ENCODE measurements at regions not wholly inside any gene's neighbourhood (a gene's known extent, or its start where the extent isn't known, plus 50 kb on each side); places are given as distances from the start of the nearest gene placed in this dataset.
"Not testable (repeated sequence)": the region's sequence is repeated elsewhere in the genome, so short reads cannot be mapped to it uniquely, and the experiment has no call there.

DNA sequence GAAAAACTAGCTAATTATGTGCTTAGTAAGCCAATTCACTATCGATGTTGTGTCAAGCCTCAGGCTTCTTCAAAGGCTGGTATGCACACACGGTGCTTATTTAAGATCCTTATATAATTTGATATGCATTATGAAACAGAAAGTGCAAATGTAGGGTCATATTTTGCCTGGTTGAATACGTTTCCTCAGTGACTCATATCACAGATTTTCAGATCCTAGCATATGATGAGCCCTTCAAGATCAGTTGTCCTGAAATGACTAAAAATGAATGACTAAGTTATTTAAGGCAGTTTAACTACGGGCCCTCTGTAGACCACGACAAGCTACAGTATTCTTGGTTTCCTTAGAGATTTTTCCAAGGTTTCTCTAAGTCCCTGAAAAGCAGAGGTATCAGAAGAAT lies 778.3 kb downstream of the PRELID2 start:
- DNase-seq, result no peak

DNA sequence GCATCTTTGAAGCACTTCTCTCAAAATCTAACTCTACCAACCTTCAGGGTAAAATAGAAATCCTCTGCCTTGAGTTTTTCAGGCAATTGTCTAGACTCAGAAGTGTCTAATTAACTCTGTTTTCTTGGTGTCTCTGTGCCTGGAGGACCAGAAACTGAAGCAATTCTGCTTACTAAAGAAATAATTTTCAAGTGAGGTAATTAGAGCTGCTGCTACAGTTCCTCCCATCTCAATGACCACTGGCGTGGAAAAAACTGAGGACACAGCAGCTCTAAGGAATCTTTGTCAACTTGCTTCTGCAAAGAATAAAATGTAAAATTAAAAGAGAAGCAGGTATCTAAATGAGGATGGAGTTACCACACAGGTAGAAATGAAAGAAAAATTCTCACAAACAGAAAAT lies 785.0 kb downstream of the PRELID2 start:
- DNase-seq, result no peak

DNA sequence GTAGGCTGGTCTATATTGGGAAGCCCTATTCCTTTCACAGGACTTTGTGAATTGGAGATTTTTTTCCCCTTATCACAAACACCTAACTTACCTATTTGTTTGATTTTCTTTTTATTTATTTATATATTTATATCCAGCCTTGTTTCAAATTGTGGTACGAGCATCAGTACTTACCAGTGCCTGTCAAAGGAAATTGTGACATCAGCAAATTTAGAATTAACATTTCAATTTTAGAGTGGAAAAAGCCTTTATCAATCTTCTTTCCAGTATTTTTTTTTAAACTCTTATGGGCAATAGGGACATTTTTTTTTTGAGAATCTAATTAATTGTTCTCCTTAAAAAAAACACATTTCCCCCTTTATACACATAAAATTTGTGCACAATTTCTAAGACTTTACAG lies 790.2 kb downstream of the PRELID2 start:
- DNase-seq, result no peak

DNA sequence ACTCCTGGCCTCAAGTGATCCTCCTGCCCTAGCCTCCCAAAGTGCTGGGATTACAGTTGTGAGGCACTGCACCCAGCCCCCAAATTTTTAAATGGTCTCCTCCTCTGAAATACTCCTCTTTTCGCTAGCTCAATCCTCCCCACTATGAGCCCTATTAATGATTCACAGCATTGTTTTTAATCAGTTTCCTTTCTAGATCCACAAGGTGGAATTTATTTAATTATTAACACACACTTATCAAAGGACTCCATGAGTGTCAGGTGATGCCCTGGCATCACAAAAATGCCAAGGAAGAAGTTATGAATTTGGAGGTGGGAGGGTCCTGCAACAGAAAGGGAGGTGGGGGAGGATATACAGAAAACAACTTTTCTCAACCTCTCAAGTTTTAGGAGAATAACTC lies 806.5 kb downstream of the PRELID2 start:
- no peak for DNase-seq

DNA sequence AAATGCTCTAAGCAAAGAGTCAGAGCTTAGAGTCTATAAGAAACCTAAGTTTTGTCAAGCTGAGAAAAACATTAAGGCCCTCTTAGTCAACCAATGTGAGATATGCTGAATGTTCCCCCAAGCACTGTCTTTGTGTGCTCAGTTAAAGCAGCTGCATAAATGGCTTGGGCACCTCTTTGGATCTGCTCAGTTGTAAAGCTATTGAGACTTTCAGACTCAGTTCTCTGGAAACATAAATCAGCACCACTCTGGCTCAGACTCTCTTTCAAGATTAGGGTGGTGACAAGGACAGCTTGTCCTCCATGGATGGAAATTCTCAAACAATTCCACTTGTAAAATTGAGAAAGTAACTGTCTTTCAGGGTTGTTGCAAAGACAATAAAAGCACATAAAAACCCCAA lies 807.9 kb downstream of the PRELID2 start:
- no peak for DNase-seq

DNA sequence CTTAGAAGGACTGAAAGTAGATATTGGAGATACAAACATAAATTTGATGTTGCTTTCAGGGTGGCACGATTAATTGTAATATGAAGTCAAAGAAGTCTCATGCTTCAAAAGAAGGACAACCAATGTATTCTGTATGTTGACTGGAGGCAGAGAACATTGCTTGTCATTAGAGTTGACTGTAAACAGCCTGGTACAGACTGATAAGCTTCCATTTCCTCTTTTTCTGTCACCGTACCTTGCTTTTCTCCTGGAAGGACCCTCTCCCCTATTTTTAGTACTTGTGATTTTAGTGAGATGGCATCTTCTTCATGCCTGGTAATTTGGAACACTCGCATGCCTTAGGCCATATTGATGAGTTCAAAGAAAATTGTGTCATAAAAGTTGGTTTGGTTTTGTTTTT lies 809.4 kb downstream of the PRELID2 start:
- DNase-seq, result no peak

DNA sequence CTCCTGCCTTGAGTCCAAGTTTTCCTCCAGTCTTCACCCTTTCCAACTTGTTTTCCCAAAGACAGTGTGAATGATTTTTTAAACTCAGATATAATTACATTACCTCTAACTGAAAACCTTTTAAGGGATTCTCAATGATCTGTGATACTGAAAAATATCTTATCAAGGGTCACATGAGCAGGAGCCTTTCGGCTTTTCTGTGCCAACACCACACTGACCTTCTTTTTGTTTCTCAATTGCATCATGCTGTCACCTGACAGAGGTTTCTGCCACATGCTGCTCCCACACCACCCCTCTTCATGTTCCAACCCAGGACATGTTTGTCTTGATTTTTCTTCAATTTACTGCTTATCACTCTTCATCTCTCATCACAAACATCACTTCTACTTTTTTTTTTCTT lies 820.0 kb downstream of the PRELID2 start:
- DNase-seq, result no peak

DNA sequence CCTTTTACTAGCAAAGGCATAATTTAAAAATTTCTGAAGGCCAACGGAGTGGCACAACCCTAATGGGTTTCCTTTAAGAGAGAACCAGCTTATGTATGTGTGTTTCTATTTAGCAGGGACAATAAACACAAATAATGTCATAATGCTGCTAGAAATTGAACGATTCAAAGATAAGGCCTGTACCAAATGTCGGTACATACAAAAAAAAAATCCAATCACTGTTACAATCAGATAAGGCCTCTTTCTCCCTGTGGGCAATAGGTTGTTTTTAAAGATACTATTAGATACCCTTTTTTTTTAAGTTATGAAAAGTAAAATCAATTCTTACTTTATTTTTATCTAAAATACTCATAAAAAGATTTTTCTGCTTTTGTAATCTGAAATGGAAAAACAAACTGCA lies 821.0 kb downstream of the PRELID2 start:
- no peak for DNase-seq

DNA sequence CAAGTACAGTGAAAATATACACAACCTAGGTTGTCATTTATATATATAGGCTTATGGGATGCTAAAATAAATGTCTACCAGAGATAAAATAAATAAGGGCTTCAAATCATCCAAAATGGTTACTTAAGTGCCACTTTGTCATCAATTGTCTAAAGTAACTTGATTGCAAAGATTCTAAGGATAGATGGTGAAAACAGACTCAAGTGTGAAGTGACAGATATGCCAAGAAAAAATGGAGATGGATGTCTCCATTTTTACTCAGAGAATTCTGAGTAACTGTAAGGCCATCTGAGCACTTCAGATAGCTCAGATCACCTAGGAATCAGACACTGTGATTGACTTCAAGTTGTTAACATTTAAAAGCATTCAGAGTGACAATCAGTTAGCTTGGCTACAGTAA lies 824.3 kb downstream of the PRELID2 start:
- DNase-seq, result no peak

DNA sequence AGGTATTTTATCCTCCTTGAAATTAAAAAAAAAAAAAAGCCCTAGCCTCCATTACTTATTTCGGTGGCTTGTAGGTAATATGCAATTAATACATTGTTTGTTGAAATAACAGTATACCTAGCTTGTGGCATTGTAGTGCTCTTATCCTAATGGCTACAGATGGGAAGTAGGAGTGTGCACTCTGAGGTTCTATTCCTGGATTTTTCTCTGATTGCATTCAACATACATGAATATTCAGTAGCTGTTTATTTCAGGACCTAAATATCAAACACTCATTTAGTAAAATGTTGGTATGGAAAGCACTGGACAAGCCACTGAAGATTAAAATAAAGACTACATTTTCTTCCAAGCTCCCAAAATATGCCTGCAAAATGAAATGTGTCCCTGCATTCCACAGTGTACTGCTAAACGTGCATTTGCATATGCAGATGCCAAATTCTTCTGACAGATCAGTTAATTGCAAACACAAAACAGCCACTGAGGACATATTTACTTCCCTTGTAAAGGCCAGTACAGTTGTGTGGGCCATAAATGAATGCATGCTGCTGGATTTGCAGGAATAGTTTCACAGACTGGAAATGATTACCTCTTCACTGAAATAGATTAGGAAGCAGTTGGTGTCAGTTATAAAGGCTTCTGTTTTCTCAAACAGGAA lies 826.1 kb downstream of the PRELID2 start:
- no peak for DNase-seq

DNA sequence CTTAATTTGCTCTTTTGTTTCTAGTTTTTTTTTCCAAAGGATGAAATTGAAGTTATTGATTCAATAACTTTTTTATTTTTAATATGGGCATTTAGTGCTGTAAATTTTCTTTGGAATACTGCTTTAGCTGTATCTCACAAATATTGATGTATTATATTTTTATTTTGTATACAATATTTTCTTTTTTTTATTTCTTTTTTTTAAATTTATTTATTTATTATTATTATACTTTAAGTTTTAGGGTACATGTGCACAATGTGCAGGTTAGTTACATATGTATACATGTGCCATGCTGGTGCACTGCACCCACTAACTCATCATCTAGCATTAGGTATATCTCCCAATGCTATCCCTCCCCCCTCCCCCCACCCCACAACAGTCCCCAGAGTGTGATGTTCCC lies 823.7 kb downstream of the KCTD16 start:
- not testable (repeated sequence) for DNase-seq

DNA sequence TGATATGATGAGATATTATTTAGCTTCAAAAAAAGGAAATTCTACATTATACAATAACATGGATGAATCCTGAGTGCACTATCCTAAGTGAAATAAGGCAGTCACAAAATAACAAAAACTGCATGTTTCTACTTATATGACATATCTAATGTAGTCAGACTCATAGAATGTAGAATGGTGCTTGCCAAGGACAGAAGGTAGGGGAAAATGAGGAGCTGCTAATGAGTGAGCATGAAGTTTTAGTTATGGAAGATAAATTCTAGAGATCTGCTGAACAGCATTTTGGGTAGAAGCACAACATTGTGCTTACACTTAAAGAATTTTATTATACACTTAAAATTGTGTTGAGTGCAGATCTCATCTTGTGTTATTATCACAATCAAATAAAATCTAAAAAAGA lies 812.4 kb downstream of the KCTD16 start:
- DNase-seq, result no peak

DNA sequence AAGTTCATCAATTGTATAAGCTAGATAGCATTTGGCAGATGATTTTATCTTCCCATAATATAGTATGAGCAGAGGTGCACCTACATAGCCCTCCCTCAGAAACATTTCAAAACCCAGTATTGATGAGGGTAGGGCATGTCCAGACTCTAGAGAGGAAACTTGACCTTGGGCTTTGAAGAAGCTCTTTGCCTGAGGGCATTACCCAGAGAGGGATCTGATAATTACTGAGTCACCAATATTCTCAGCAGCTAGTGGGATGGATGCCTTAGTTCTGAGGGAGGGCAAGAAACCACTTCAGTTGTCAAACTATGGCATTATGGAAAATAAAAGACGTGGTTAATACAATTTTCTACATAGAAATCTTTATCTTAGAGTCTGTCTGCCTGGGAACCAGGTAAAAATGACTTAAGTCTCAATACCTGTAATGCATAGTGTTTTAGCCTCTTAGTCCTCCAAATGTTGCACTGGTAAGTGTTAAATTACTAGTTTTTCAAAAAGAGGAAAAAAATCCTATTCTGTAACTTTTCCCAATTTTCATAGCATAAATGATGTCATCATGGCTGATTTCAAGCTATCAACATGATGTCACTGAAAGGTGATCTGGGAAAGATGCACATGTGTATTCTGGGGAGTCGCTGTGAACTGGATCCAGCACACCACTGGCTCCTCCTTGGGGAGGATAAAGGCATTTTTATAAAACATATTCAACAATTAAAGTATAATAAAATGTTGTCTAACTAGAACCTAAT lies 809.0 kb downstream of the KCTD16 start:
- no peak for DNase-seq

DNA sequence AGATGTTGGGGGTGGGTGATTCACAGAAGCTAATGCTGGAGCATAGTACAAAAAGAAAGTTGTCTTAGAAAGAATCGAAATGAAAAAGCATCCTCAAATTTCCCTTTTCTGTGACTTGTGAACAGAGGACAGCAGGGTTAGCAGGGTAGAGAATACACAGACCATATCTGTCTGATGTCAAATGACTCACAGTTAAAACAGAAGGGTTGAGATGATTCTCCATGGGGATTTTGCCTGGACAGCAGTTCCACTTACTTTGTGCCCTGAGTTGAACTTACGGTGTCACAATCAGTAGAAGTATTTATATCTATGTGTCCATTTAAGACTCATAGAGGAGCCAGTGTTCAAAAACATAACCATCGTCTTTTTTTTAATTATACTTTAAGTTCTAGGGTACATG lies 801.6 kb downstream of the KCTD16 start:
- DNase-seq, result no peak

DNA sequence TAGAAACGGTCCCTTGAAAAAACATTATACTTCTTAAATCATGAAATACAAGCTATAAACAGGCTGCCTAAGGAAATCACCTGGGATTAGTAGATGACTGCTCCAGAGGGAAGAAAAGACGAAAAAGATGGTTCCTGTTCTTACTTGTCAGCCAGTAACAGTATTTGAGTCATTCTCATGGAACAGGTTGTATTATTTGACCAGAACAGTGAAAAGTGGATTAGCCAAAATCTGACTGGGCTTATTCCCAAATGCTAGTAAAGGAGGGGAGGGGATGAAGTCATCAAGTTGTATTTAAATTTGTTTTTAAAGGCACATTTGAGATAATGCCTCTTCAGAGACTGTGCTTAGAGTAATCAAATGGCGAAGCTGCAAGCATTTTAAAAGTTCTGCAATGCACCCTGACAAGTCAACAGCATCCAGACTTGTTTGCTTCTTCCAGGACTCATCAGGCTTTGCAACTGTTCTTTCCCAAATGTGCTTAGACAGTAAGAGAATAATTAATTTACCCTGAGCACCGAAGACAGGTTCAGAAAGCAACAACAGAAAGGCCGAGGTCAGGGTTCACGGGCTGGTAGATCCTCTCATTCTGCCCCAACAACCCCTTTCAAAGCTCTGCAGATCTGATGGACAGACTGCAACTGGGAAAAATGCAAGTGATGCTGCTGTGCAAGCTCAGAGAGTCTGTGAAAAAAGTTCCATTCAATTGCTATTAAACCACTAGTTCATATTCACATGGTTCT lies 800.6 kb downstream of the KCTD16 start:
- no peak for DNase-seq

DNA sequence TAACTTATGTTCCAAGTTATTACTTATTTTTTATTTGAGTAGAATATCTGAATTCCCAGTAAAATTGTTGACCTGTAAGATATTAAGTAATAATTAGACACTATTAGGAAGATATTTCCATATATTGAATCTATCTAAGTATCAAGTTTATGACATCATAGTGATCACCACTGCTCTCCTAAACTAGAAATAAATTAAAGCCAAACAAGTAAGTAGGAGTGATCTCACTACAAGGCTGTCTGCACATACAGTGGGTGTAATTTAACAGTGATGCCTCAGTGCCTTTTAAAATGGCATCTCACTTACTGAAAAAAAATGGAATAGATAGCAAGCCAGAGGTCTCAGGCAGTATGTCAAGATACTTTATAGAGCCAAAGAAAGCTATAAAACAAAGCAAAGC lies 789.6 kb downstream of the KCTD16 start:
- no peak for DNase-seq

DNA sequence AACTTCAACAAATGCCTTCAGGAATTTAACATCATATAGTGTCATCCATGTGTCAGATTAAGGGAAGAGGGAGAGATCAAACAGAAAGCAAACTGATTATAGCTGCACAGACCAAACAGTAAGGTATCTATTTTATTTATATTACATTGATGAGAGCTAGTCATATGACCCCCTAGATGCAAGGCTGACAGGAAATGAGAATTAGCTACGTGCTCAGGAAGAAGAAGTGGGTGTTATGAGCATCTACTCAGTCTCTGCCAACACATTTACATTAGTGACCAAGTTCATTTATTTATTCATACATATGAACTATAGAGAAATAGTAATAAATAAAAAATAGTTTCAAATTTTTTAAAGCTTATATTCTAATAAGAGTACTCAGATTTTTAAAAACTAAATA lies 787.3 kb downstream of the KCTD16 start:
- no peak for DNase-seq

DNA sequence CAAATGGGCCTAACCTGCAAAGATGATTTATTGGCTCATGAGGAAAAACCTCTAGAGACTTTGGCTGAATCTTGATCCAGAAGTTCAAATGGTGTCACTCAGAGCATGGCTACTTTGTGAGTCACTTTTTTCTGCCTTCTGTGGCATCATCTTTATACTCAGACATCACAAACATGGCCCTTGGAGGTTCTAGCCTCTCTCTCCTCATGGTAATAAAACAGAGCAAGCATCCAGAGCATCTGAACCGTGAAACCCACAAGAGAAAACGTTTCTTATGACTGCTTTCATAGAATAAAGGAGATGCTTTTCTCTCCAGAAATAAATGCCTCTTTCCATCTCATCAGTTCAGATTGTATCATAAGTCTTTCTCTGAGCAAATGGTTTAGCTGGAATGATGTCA lies 780.3 kb downstream of the KCTD16 start:
- DNase-seq, result no peak

DNA sequence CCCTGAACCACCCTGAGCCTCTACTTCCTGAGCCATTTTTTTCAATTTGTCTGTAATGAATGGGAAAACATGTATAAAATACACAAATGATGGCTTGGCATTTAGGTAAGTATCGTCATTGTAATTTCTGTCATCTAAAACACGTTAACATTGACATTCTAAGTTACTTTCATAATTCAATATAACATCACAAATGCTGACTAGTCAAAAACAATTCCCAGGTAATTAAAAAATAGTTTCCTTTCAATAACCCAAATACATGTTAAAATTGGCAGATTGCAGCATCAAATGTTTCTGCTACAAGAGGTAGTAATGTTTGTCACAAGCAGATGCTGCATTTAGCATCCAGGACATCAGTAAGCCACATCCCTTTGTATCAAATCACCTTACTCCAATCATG lies 776.4 kb downstream of the KCTD16 start:
- no peak for DNase-seq

DNA sequence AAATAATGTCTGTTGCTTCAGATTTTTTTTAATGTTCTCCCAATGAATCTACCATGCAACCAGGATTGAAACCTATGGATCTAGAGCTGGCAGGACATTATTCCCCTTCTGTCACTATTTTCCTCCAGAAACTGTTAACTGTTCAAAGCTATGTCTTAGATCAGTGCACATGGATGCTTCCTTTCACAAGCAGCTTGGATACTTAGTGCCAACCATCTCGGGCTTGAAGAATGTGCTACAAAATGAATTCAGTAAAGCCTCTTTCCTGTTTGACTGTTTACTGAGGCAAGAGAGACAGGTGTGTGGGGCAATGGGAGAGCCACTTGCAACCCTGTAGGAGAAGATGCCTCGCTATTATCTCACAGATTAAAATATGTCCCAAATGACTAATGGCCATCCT lies 774.8 kb downstream of the KCTD16 start:
- no peak for DNase-seq

DNA sequence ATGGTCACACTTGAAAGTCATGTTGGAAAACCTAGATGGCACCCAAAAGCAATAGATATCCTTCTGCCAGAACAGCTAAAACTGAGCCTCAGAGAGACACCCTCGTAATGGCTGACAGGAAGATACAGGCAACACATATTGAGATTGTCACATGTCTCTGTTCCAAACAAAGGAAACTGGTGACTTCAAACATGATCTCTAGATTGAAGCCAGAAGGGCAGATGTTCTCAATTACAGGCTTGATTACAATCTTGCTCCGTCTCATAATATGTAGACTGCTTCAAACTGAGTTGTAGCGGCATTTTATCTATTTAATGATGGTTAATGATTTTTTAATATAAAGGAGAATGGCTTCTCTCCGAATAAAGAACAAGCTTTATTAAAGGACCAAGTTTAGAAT lies 774.3 kb downstream of the KCTD16 start:
- DNase-seq, result peak; percentile 0

DNA sequence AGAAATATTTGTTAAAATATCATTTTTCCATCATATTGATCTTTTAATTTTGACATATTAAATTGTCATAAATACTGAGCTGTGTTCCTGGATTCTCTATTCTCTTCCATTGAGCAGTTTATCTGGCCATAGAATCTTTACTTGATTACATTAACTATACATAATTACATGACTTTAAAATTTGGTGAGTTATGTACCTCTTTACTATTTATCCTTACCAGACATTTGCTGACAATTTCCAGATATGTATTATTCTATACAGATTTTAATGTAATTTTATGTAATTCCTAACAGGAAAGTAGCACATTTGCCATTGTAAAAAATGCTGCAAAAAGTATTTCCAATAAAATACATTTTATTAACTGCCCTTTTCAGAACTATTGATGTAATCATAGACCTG lies 770.3 kb downstream of the KCTD16 start:
- no peak for DNase-seq

DNA sequence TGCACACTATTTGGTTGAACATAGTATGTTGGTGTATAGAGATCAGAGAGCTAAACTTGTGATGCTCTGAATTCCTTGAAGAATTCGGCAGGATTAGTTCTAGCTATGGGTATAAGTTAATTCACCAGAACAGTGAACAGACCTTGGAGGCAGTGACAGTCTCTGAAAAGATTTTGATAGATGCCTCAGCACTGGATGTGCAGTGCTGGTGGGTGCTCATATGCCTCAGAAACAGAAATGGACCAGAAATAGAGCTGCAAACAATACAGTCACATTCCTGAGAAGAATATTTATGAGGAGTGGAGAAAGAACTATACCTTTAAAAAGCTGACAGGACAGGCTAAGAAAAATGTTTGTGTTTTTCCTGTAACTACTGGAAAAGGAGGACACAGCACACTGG lies 747.7 kb downstream of the KCTD16 start:
- no peak for DNase-seq

DNA sequence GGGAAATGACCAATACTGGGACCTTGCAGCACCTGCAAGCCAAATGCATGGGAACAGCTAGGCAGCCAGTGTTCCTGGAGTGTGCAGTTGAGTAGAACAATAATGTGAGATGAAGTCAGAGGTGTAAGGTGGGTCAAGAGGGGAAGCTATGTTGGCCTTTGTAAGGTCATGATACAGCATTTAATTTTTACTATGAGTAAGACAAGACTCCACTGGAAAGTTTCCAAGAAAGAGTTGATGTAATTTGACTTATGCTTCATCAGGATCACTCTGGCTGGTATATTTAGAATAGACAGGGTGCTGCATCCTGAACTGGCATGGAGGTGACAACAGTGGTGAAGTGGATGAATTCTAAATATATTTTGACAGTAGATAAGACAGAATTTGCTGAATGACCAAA lies 744.8 kb downstream of the KCTD16 start:
- DNase-seq, result no peak
